Sigmoid colon (tissue), 6 donors: ENCODE measurements at regions not wholly inside any gene's neighbourhood (a gene's known extent, or its start where the extent isn't known, plus 50 kb on each side); places are given as distances from the start of the nearest gene placed in this dataset.

Experiments
- DNase-seq: peaks from one replicate; pipeline ENCODE4 v3.0.0-alpha.2; 2019
- H3K27ac ChIP-seq, 4 donors: fragments of 200-600 bp; sonication (generic); one replicate each; pipeline ENCODE4 v1.5.1; 2016 to 2019; ENCODE audit warnings: mild to moderate bottlenecking in 1 of 4
- H3K27me3 ChIP-seq, 3 donors: fragments of 200-600 bp; sonication (generic); one replicate each; pipeline ENCODE4 v1.5.1; 2019; ENCODE audit warnings: mild to moderate bottlenecking in 1 of 3
- H3K36me3 ChIP-seq, 4 donors: fragments of 200-600 bp; sonication (generic); one replicate each; pipeline ENCODE4 v1.5.1; 2016 to 2019
- H3K4me1 ChIP-seq, 4 donors: fragments of 200-600 bp; sonication (generic); one replicate each; pipeline ENCODE4 v1.5.1; 2017 to 2019
- H3K4me3 ChIP-seq, 4 donors: fragments of 200-600 bp; sonication (generic); one replicate each; pipeline ENCODE4 v1.5.1; 2017 to 2019; ENCODE audit warnings: mild to moderate bottlenecking in 2 of 4, moderate library complexity in 1 of 4
- H3K9me3 ChIP-seq, 4 donors: fragments of 200-600 bp in 3 of 4; sonication (generic) in 3 of 4; one replicate each; pipeline versions ENCODE4 v1.5.1 to v1.6.1; 2013 to 2019
- CTCF ChIP-seq, 4 experiments: fragments of 450-650 bp in 3 of 4; fragments of 200-600 bp in 1 of 4; IDR thresholded peaks; one replicate each; pipeline ENCODE4 v1.5.1; 2016 to 2019; ENCODE audit warnings: antibody characterized with exemption in 4 of 4, mild to moderate bottlenecking in 3 of 4, moderate library complexity in 2 of 4
- EP300 ChIP-seq, 4 donors: sonication (generic); formaldehyde crosslinking; IDR thresholded peaks; one replicate each; pipeline ENCODE4 v1.6.1; 2017; ENCODE audit warnings: antibody characterized with exemption in 4 of 4
- POLR2A ChIP-seq, 2 donors: fragments of 450-650 bp; IDR thresholded peaks; one replicate each; pipeline ENCODE4 v1.6.1; 2016; ENCODE audit warnings: antibody characterized with exemption in 2 of 2, mild to moderate bottlenecking in 2 of 2, moderate library complexity in 2 of 2
- POLR2AphosphoS5 ChIP-seq, 4 donors: sonication (generic); formaldehyde crosslinking; IDR thresholded peaks; one replicate each; pipeline ENCODE4 v1.6.1; 2017; ENCODE audit warnings: antibody characterized with exemption in 4 of 4
- WGBS, 2 donors: extraction: QIAGEN DNeasy Blood & Tissue Kit; methylation state at CpG; one replicate each; pipeline ENCODE4 v1.1.7; 2013; 5-methylcytosine and 5-hydroxymethylcytosine counted together
- intact Hi-C: fragments of 100-400 bp; cut with DNase I; formaldehyde crosslinking; loops from one replicate; pipeline ENCODE4 v1.15.1; 2023
- donor health status: healthy with polysubstance abuse.
- donor health status: healthy.

GRCh38 chr5:159658266-159658925 is 257.9 kb upstream of the ADRA1B start:
- no peaks in the 10 kb centered on the region for H3K9me3 ChIP-seq
- H3K4me1 ChIP-seq, result peaks cover 0 to 10% (median 0%) of the 10 kb centered on the region in 4 donors
- no peak overlapping the region for H3K4me3 ChIP-seq
- H3K27me3 ChIP-seq, result no peaks in the 10 kb centered on the region
- no peak overlapping the region for H3K27ac ChIP-seq
- WGBS, 2 donors, result 85 to 93% methylated on average over 10 of the region's 10 CpGs
- intact Hi-C loops, result no loop called here
- DNase-seq, result no peak
- TF ChIP-seq POLR2A (IDR thresholded peaks at IDR 0.05) (no peak), POLR2AphosphoS5 (IDR thresholded peaks at IDR 0.05) (no peak), EP300 (IDR thresholded peaks at IDR 0.05) (no peak), CTCF (IDR thresholded peaks at IDR 0.05) (no peak)
- H3K36me3 ChIP-seq, result no peaks in the 10 kb centered on the region

- Histone ChIP-seq H3K4me3 (no peak overlapping the region), H3K9me3 (no peaks in the 10 kb centered on the region), H3K36me3 (no peaks in the 10 kb centered on the region), H3K27ac (no peak overlapping the region), H3K4me1 (peaks cover 0 to 10% (median 0%) of the 10 kb centered on the region in 4 donors), H3K27me3 (no peaks in the 10 kb centered on the region)
- intact Hi-C loops, result no loop called here
- no peak for DNase-seq
- WGBS, 2 donors, result 52 to 82% methylated on average over 2 of the region's 2 CpGs
- TF ChIP-seq CTCF (IDR thresholded peaks at IDR 0.05) (no peak), EP300 (IDR thresholded peaks at IDR 0.05) (no peak), POLR2A (IDR thresholded peaks at IDR 0.05) (no peak), POLR2AphosphoS5 (IDR thresholded peaks at IDR 0.05) (no peak)
Measured at GRCh38 chr5:159660401-159660800, 255.9 kb upstream of the ADRA1B start.

- TF ChIP-seq POLR2AphosphoS5 (IDR thresholded peaks at IDR 0.05) (no peak), POLR2A (IDR thresholded peaks at IDR 0.05) (no peak), EP300 (IDR thresholded peaks at IDR 0.05) (no peak), CTCF (IDR thresholded peaks at IDR 0.05) (no peak)
- Histone ChIP-seq H3K4me3 (no peak overlapping the region), H3K4me1 (no peaks in the 10 kb centered on the region), H3K36me3 (no peaks in the 10 kb centered on the region), H3K27ac (no peak overlapping the region), H3K9me3 (no peaks in the 10 kb centered on the region), H3K27me3 (no peaks in the 10 kb centered on the region)
- intact Hi-C loops, result no loop called here
- 87 to 88% methylated on average over 1 of the region's 1 CpG for WGBS, 2 donors
- no peak for DNase-seq
Measured at GRCh38 chr5:159663986-159664385, 252.3 kb upstream of the ADRA1B start.

GRCh38 chr5:159667286-159667685 is 249.0 kb upstream of the ADRA1B start:
- TF ChIP-seq POLR2AphosphoS5 (IDR thresholded peaks at IDR 0.05) (no peak), CTCF (IDR thresholded peaks at IDR 0.05) (no peak), EP300 (IDR thresholded peaks at IDR 0.05) (no peak), POLR2A (IDR thresholded peaks at IDR 0.05) (no peak)
- no peaks in the 10 kb centered on the region for H3K4me1 ChIP-seq
- H3K4me3 ChIP-seq, result no peak overlapping the region
- H3K9me3 ChIP-seq, result peaks cover 0 to 4% (median under 1%) of the 10 kb centered on the region in 4 donors
- H3K36me3 ChIP-seq, result no peaks in the 10 kb centered on the region
- DNase-seq, result no peak
- no peaks in the 10 kb centered on the region for H3K27me3 ChIP-seq
- intact Hi-C loops, result no loop called here
- H3K27ac ChIP-seq, result no peak overlapping the region
- 52 to 73% methylated on average over 2 of the region's 2 CpGs for WGBS, 2 donors

- H3K9me3 ChIP-seq, result peaks cover 0 to 4% (median 1%) of the 10 kb centered on the region in 4 donors
- 49 to 65% methylated on average over 3 of the region's 3 CpGs for WGBS, 2 donors
- H3K27me3 ChIP-seq, result no peaks in the 10 kb centered on the region
- intact Hi-C loops, result no loop called here
- no peak overlapping the region for H3K27ac ChIP-seq
- no peak overlapping the region for H3K4me3 ChIP-seq
- TF ChIP-seq CTCF (IDR thresholded peaks at IDR 0.05), result no peak
- no peak for TF ChIP-seq POLR2A (IDR thresholded peaks at IDR 0.05)
- no peak for TF ChIP-seq EP300 (IDR thresholded peaks at IDR 0.05)
- no peak for TF ChIP-seq POLR2AphosphoS5 (IDR thresholded peaks at IDR 0.05)
- no peaks in the 10 kb centered on the region for H3K4me1 ChIP-seq
- no peaks in the 10 kb centered on the region for H3K36me3 ChIP-seq
- no peak for DNase-seq
Measured at GRCh38 chr5:159668556-159668955, 247.7 kb upstream of the ADRA1B start.
